ENCODE measurements at regions not wholly inside any gene's neighbourhood (a gene's known extent, or its start where the extent isn't known, plus 50 kb on each side); places are given as distances from the start of the nearest gene placed in this dataset.

DNA sequence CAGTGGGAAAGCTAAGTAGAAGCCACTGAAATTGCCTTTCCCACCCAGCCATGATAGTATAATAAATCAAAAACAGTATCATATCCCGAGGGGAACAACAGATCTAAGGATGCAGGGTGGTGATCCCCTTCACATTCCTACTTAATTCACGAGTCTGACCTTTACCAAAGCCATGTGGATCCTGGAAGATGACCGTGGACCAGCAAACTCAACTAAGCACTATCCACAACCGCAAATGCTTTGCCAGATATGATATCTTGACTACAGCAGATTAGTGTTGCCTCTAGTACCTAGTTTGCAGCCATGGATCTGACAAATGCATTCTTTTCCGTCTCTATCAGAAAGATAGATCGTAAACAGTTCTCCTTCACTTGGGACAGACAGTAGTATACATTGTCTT lies 67.3 kb upstream of the IL6 start:
- TF ChIP-seq CTCF (IDR thresholded peaks at IDR 0.05) (no peak), POLR2A (IDR thresholded peaks at IDR 0.05) (no peak)
